Type B pancreatic cell (in vitro differentiated cells): ENCODE measurements at regions not wholly inside any gene's neighbourhood (a gene's known extent, or its start where the extent isn't known, plus 50 kb on each side); places are given as distances from the start of the nearest gene placed in this dataset.

Source experiments
- DNase-seq: peaks from one replicate; pipeline ENCODE4 v3.0.0; 2021; ENCODE audit warnings: mixed read lengths; ENCODE audit not compliant: unreplicated experiment; ENCODE audit errors: extremely low spot score
- H3K27ac Mint-ChIP-seq: 2 replicates; pipeline ENCODE4 v1.8.0; 2021; ENCODE audit warnings: mild to moderate bottlenecking, mixed read lengths
- H3K27me3 Mint-ChIP-seq: 2 replicates; pipeline ENCODE4 v1.8.0; 2021; ENCODE audit warnings: mixed read lengths
- H3K36me3 Mint-ChIP-seq: 2 replicates; pipeline ENCODE4 v1.8.0; 2021; ENCODE audit warnings: mixed read lengths
- H3K4me1 Mint-ChIP-seq: one replicate; pipeline ENCODE4 v1.8.0; 2021; ENCODE audit warnings: mixed read lengths; ENCODE audit not compliant: unreplicated experiment
- H3K4me3 Mint-ChIP-seq: 2 replicates; pipeline ENCODE4 v1.8.0; 2021; ENCODE audit warnings: mild to moderate bottlenecking, mixed read lengths
- H3K9me3 Mint-ChIP-seq: 2 replicates; pipeline ENCODE4 v1.8.0; 2021; ENCODE audit warnings: mixed read lengths
- CTCF ChIP-seq: fragments of 200-600 bp; sonication (generic); conservative IDR thresholded peaks from 2 replicates; pipeline ENCODE4 v1.5.0; 2021; ENCODE audit warnings: antibody characterized with exemption, mild to moderate bottlenecking

GRCh38 chr5:158294701-158295100, 435.8 kb upstream of the CLINT1 start:
- H3K36me3 Mint-ChIP-seq: no peaks in the 10 kb centered on the region
- no peaks in the 10 kb centered on the region for H3K4me1 Mint-ChIP-seq
- no peak for TF ChIP-seq CTCF
- no peak overlapping the region for H3K4me3 Mint-ChIP-seq
- no peak overlapping the region for H3K27ac Mint-ChIP-seq
- H3K27me3 Mint-ChIP-seq: peaks cover 6% of the 10 kb centered on the region
- DNase-seq: no peak
- no peaks in the 10 kb centered on the region for H3K9me3 Mint-ChIP-seq

- H3K36me3 Mint-ChIP-seq: no peaks in the 10 kb centered on the region
- no peak overlapping the region for H3K27ac Mint-ChIP-seq
- H3K27me3 Mint-ChIP-seq: peaks cover 5% of the 10 kb centered on the region
- H3K9me3 Mint-ChIP-seq: no peaks in the 10 kb centered on the region
- no peak for DNase-seq
- TF ChIP-seq CTCF: no peak
- H3K4me3 Mint-ChIP-seq: no peak overlapping the region
- H3K4me1 Mint-ChIP-seq: peaks cover 4% of the 10 kb centered on the region
Measured at GRCh38 chr5:158292981-158293380, 434.0 kb upstream of the CLINT1 start.

GRCh38 chr5:158289967-158290366, 431.0 kb upstream of the CLINT1 start:
- Mint-ChIP-seq H3K4me3 (no peak overlapping the region), H3K4me1 (peaks cover 10% of the 10 kb centered on the region), H3K27me3 (peaks cover 5% of the 10 kb centered on the region), H3K36me3 (no peaks in the 10 kb centered on the region), H3K27ac (no peak overlapping the region), H3K9me3 (no peaks in the 10 kb centered on the region)
- no peak for DNase-seq
- TF ChIP-seq CTCF: no peak

GRCh38 chr5:158288272-158288657, 429.3 kb upstream of the CLINT1 start:
- H3K9me3 Mint-ChIP-seq: no peaks in the 10 kb centered on the region
- no peak for TF ChIP-seq CTCF
- peaks cover 10% of the 10 kb centered on the region for H3K4me1 Mint-ChIP-seq
- H3K4me3 Mint-ChIP-seq: no peak overlapping the region
- H3K27me3 Mint-ChIP-seq: peaks cover 5% of the 10 kb centered on the region
- DNase-seq: no peak
- no peaks in the 10 kb centered on the region for H3K36me3 Mint-ChIP-seq
- H3K27ac Mint-ChIP-seq: peak overlapping the region; percentile 61

- Mint-ChIP-seq H3K27ac (peak overlapping the region; percentile 61), H3K9me3 (no peaks in the 10 kb centered on the region), H3K36me3 (no peaks in the 10 kb centered on the region), H3K4me1 (peaks cover 10% of the 10 kb centered on the region), H3K4me3 (peak overlapping the region; percentile 31), H3K27me3 (peaks cover 5% of the 10 kb centered on the region)
- no peak for DNase-seq
- no peak for TF ChIP-seq CTCF
Measured at GRCh38 chr5:158287643-158288271, 428.8 kb upstream of the CLINT1 start.

- Mint-ChIP-seq H3K36me3 (no peaks in the 10 kb centered on the region), H3K4me1 (peaks cover 10% of the 10 kb centered on the region), H3K4me3 (no peak overlapping the region), H3K27ac (no peak overlapping the region), H3K27me3 (peaks cover 5% of the 10 kb centered on the region), H3K9me3 (no peaks in the 10 kb centered on the region)
- DNase-seq: no peak
- TF ChIP-seq CTCF: no peak
Measured at GRCh38 chr5:158286827-158287226, 427.9 kb upstream of the CLINT1 start.
